NCI-H1930 (cell line): ENCODE measurements at regions not wholly inside any gene's neighbourhood (a gene's known extent, or its start where the extent isn't known, plus 50 kb on each side); places are given as distances from the start of the nearest gene placed in this dataset.
"Not testable (repeated sequence)": the region's sequence is repeated elsewhere in the genome, so short reads cannot be mapped to it uniquely, and the experiment has no call there.

Source experiments
- DNase-seq, 2 experiments: peaks; one replicate each; lab custom pipeline; 2025; lab: John Stamatoyannopoulos, UW

DNA sequence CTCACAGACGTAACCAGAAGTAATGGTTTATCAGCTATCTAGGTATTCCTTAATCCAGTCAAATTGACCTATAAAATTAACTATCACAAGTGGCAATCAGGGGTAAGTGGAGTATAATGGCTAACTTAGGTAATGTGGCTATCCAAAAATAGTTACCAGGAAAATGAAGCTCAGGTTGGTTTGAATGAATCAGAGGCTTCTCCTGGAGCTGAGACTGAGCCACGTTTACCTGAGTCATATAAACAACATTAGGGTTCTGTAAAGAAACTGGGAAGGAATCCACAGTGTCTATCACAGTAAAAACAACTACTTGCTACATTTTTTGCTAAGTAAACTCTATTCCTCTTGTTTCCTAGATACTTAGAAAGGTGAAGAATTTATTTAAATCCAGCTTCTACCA, 236.0 kb upstream of the SPHKAP start:
- DNase-seq = no peak

GRCh38 chr2:228410061-228410460, 228.6 kb upstream of the SPHKAP start:
- DNase-seq = no peak

- DNase-seq = no peak
These were observed 228.0 kb upstream of the SPHKAP start for GRCh38 chr2:228409493-228409892.

DNA sequence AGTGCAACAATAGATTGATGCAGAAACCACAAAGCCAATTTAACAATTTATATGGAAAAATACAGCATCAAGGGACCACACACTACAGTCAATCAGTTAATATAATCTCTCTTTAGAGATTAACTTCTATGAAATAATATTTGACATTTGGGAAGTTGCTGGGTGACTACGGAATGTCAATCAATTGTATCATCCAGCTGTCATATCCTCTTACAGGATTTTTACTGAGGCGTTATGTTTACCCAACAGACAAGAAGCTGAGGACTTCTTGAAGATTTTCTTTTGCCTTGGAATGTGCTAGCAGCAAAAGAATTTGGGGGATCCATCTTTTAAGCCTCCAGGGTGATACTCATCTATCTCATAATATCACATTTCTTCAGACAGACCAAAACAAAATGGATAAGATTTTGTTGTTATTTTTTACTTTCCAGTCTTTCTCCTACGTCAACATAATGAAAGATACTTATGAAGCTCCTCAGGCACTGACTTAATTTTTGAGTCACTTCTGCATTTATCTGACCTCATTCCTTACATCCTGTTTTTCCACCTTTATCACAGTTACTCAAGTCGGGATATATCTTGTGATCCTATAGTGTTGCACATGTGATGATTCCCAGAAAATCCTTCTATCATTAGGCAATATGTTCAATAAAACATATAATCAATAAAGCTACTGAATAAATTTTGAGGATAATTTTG, 227.2 kb upstream of the SPHKAP start:
- no peak for DNase-seq

DNA sequence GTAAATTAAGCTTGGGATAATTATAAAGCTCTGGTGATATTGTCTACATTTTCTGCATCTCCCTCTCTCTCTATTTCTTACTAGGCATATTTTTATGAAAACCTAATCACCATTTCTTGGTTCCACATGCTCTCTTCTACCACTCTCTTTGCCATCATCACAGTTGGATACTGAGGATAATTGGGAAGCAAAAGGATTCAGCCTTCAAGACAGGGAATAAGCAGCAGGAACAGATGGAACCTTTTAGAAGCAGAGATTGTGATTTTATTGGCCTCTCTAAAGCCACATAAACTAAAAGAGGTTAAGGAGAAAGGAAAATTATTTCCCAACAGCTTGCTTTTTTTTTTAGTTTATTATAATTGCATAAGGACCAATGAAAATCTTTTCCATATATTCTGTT, 226.3 kb upstream of the SPHKAP start:
- DNase-seq = no peak

DNA sequence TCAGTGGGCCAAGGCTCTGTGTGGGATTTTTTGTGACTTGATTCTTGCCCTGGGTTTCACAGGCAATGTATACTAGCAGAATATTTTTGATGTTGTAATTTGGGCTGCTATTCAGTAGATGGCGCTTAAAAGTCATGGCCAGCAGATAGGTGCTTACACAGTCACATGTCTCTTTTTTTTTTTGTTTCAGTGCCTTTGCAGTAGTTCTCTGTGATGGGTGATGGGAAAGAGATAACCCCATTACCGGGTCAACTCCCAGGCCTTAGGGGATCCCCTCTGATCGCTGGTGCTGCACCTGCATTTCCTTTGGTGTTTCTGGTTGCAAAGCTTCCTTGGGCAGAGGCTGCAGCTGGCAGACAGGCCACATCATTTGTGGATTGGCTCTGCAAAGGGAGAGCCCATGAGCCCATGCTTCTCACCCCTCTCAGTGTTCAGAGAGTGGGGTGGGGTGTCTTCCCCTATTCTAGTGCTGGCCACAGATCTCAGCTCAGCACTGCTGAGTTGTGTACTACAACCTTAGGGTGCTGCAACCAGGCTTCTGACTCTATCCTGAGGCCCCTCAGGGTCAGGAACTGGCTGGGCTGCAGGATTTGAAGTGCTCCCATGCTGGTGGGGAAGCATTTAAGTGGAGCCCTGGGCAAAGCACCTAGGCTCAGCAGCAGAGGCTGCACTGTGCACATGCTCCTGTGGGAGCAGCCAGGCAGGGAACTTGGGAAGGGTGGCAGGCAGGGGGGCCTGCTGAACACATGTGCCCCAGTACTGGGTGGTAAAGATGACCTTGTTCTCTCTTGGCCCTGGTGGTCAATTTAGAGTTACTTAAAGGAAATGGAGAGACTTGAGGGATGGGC, 219.8 kb upstream of the SPHKAP start:
- DNase-seq = no peak

- no peak for DNase-seq
These were observed 206.3 kb upstream of the SPHKAP start for GRCh38 chr2:228387776-228388175.

DNA sequence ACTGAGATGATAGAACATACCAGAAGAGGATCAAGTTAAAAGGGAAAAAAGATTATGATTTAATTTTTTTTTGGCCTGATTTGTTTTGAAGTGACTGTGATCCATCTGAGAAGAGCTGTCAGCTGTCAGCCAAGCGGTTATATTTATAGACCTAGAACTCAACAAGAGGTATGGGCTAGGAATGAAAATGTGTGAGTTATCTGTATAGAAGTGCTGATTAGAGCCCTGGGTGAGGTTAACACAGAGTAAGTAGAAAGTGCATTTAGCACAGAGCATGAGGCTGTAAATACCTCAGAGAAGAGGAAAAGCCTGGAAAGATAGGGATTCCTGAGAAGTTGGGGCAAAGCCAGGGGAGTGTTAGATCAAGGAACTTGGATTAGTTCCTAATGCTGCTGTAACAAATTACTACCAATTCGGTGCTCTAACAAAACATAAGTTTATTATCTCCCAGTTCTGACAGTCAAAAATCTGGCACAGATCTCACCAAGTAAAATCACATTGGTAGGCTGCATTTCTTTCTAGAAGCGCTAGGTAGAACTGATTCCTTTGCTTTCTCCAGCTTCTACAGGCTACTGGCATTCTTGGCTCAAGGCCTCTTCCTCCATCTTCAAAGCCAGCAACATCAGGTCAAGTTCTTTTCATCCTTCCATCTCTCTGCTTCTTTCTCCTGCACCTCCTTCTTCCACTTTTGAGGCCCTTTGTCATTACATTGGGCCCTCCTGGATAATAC, 197.4 kb upstream of the SPHKAP start:
- no peak for DNase-seq

DNA sequence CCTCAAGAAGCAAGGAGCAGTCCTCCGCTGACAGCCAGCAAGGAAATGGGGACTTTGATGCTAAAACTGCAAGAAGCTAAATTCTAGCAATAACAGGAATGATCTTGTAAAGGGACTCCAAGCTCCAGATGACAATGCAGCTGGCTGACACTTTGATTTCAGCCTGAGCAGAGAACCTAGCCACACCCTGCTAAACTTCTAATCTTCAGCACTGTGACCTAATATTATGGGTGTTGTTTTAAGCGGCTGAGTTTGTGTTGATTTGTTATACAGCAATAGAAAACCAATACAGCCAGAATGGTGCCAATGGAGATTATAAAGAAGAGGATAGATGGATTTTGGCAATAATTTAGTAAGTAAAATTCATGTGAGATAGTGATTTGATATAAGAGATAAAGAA, 196.7 kb upstream of the SPHKAP start:
- no peak for DNase-seq

- DNase-seq = no peak
These were observed 196.0 kb upstream of the SPHKAP start for GRCh38 chr2:228377533-228377932.

- no peak for DNase-seq
These were observed 193.3 kb upstream of the SPHKAP start for GRCh38 chr2:228374741-228375140.

- no peak for DNase-seq
These were observed 191.7 kb upstream of the SPHKAP start for GRCh38 chr2:228373191-228373590.

GRCh38 chr2:228372212-228372611, 190.7 kb upstream of the SPHKAP start:
- DNase-seq = no peak

DNA sequence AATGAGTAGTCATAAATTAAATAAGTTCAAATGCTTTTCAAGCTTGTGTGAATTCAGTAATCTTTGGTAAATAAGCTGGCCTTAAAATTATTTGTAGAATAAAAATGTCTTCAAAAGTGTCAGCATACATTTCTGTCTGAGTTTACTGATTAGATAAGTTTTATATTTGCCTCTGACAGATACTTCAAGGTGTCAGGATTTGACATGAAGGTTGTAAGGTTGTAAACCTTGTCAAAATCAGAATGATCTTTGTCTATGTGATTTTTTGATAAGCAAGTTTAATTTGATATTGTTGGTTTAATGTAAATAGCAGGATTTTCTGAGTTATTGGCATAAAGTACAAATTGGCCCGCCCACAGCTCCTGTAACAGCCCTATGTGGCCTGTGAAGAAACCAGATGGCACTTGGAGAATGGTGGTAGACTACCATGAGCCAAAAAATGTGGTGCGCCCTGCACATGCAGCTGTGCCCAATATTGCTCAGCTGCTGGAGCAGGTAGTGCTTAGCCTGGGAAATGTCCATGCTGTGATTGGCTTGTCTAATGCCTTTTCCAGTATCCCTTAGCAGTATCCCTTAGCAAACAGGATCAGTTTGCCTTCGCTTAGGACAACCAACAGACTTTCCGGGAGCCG, 188.0 kb upstream of the SPHKAP start:
- DNase-seq = no peak

DNA sequence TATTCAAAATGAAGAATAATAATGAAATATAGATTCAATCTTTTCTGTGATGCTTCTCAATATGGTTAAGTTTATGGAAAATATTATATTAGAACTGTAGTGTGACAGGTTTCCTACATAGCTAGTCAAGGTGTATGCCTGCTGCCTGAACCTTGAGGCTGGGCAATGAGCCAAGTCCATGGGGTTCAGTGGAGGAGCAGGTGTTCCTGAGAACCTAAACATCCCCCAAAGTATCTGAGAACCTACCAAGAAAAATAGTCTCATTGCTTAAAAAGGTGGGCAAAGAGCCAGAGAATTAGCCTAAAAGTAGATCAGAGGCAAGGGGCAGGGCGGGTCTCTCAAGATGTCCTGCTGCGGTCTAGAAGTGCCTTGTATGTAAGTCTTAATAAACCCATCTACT, 185.9 kb upstream of the SPHKAP start:
- no peak for DNase-seq

GRCh38 chr2:228359473-228359872, 178.0 kb upstream of the SPHKAP start:
- DNase-seq = no peak

DNA sequence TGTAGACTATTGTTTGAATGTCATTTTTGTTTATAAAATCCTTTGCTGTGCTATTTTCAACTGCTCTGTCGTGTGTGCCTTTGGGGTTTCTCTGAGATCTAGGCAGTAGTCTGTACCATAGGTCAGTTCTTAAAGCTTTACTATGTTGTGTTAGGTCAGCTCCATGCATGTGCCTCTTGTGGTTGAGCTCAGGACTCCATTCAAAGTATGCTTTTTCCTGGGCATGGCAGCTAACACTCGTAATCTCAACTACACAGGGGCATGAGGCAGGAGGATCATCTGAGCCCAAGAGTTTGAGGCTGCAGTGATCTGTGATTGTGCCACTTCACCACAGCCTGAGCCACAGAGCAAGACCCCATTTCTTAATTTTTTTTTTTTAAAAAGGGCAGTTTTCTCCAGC, 174.4 kb upstream of the SPHKAP start:
- no peak for DNase-seq

GRCh38 chr2:228352980-228353379, 171.5 kb upstream of the SPHKAP start:
- not testable (repeated sequence) for DNase-seq

- DNase-seq = no peak
These were observed 170.6 kb upstream of the SPHKAP start for GRCh38 chr2:228352048-228352447.

GRCh38 chr2:228348516-228349064, 167.1 kb upstream of the SPHKAP start:
- no peak for DNase-seq

GRCh38 chr2:228344531-228344930, 163.0 kb upstream of the SPHKAP start:
- no peak for DNase-seq

DNA sequence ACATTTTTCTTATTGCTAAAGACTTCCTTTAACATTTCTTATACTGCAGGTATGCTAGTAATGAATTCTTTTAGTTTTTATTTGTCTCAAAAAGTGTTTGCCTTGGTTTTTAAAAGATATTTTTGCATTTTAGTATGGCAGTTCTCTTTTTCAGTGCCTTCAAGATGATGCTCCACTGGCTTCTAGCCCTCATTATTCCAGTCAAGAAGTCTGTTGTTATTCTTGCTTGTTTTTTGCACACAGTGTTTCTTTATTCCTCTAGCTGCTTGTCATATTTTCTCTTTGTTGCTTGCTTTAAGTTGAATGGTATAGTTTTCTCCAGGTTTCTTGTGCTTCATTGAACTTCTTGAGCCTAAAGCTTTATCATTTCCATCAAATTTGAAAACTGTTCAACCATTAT, 158.0 kb upstream of the SPHKAP start:
- no peak for DNase-seq
